GM18505 (cell line): ENCODE measurements at regions not wholly inside any gene's neighbourhood (a gene's known extent, or its start where the extent isn't known, plus 50 kb on each side); places are given as distances from the start of the nearest gene placed in this dataset.
A peak's percentile ranks its signal among the peaks of the same experiment; 100 is the strongest.
"Not testable (repeated sequence)": the region's sequence is repeated elsewhere in the genome, so short reads cannot be mapped to it uniquely, and the experiment has no call there.

ENCODE experiments used
- ATAC-seq: cut with Tn5 transposase; IDR thresholded peaks from one replicate; pipeline ENCODE4 v1.9.1; 2021; ENCODE audit not compliant: unreplicated experiment
- POLR2A ChIP-seq: IDR thresholded peaks from 4 replicates; pipeline ENCODE4 v1.6.1; 2011; ENCODE audit warnings: borderline replicate concordance; ENCODE audit not compliant: insufficient read depth, insufficient read length; ENCODE audit errors: extremely low read depth

- no peak for ATAC-seq
Observed at GRCh38 chr12:72133497-72134055, 138.6 kb upstream of the TRHDE start.

GRCh38 chr12:72134246-72135020 is 137.7 kb upstream of the TRHDE start:
- no peak for TF ChIP-seq POLR2A
- no peak for ATAC-seq

More at GRCh38 chr12:72133497-72134055, 138.6 kb upstream of the TRHDE start:
- no peak for TF ChIP-seq POLR2A

- no peak for ATAC-seq
- no peak for TF ChIP-seq POLR2A
Observed at GRCh38 chr12:72135021-72135301, 137.2 kb upstream of the TRHDE start.

- no peak for TF ChIP-seq POLR2A
- ATAC-seq, result no peak
Observed at GRCh38 chr12:72136792-72137191, 135.4 kb upstream of the TRHDE start.

- ATAC-seq, result no peak
- no peak for TF ChIP-seq POLR2A
Observed at GRCh38 chr12:72139411-72139810, 132.8 kb upstream of the TRHDE start.

- peak; percentile 98 for ATAC-seq
- no peak for TF ChIP-seq POLR2A
Observed at GRCh38 chr12:72141381-72141780, 130.8 kb upstream of the TRHDE start.

GRCh38 chr12:72144553-72144952 is 127.6 kb upstream of the TRHDE start:
- no peak for TF ChIP-seq POLR2A
- ATAC-seq, result no peak

- TF ChIP-seq POLR2A, result no peak
- ATAC-seq, result no peak
Observed at GRCh38 chr12:72146495-72146894, 125.7 kb upstream of the TRHDE start.

- no peak for ATAC-seq
- no peak for TF ChIP-seq POLR2A
Observed at GRCh38 chr12:72148709-72149108, 123.5 kb upstream of the TRHDE start.

GRCh38 chr12:72162875-72163274 is 109.3 kb upstream of the TRHDE start:
- TF ChIP-seq POLR2A, result no peak
- no peak for ATAC-seq

GRCh38 chr12:72168851-72169250 is 103.3 kb upstream of the TRHDE start:
- no peak for TF ChIP-seq POLR2A
- no peak for ATAC-seq

GRCh38 chr12:72173974-72174373 is 98.2 kb upstream of the TRHDE start:
- no peak for ATAC-seq
- no peak for TF ChIP-seq POLR2A

GRCh38 chr12:72178244-72178643 is 93.9 kb upstream of the TRHDE start:
- no peak for TF ChIP-seq POLR2A
- no peak for ATAC-seq

- ATAC-seq, result no peak
Observed at GRCh38 chr12:72178871-72179270, 93.3 kb upstream of the TRHDE start.

GRCh38 chr12:72179841-72180240 is 92.3 kb upstream of the TRHDE start:
- no peak for TF ChIP-seq POLR2A

More at GRCh38 chr12:72178871-72179270, 93.3 kb upstream of the TRHDE start:
- TF ChIP-seq POLR2A, result no peak

GRCh38 chr12:72184971-72185533 is 87.1 kb upstream of the TRHDE start:
- ATAC-seq, result not testable (repeated sequence)

More at GRCh38 chr12:72179841-72180240, 92.3 kb upstream of the TRHDE start:
- no peak for ATAC-seq
